Hippocampal formation (tissue), 2 donors: ENCODE measurements at regions not wholly inside any gene's neighbourhood (a gene's known extent, or its start where the extent isn't known, plus 50 kb on each side); places are given as distances from the start of the nearest gene placed in this dataset.

Experiments used
- DNase-seq, 2 donors: peaks; one replicate each; lab custom pipeline; 2025; lab: John Stamatoyannopoulos, UW

DNA sequence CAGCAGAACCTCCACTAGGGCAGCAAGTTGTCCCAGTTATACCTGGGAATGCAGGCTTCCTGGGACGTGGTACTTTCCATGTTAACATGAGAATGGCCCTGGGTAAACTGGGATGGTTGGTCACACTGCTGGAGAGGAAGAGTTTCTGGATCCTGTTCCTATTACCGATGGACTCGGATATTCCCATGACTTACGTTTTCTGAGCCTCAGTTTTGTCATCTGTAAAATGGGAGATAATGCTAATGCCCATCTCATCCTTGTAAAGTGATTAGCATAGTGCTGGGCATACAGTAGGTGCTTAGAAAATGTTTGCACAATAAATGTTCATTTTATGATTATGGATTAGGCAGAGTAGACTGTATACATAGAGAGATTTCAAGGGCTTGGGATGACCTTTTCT is 280.9 kb upstream of the EEF2KMT start:
- no peak for DNase-seq

GRCh38 chr16:5377280-5377898 is 279.8 kb upstream of the EEF2KMT start:
- DNase-seq = no peak

DNA sequence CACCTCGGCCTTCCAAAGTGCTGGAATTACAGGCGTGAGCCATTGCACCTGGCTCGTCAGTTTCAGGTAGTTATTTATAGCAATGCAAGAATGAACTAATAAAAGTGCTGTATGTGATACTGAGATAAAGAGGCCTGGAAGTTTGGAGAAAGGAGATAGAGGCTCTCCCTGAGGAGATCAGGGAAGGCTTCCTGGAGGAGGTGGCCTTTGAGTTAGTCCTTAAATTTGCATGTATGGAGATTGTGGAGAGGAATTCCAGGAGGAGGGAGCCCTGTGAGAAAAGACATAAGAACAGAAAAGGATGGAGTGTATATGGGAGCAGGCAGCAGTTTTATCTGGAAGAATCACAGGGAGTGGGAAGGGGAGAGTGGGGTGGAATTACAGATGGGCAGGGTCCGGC is 276.6 kb upstream of the EEF2KMT start:
- DNase-seq = no peak

DNA sequence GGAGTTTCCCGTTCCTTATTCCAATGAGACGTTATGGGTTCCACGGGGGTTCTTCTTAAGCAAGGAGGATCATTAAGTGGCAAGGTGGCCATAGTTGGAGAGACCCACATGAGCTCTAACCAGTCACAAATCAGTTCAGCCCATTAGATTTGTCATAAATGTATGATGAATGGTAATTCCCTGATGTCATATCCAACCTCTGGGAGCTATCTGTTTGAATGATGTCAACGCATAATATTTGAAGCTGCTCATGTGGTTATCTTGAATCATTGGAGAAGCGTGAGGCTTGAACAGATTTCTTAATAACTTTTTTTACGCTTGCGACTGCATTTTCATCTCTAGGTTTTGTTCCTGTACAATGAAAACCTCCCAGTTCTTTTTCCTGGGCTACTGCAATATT is 270.4 kb upstream of the EEF2KMT start:
- no peak for DNase-seq

DNA sequence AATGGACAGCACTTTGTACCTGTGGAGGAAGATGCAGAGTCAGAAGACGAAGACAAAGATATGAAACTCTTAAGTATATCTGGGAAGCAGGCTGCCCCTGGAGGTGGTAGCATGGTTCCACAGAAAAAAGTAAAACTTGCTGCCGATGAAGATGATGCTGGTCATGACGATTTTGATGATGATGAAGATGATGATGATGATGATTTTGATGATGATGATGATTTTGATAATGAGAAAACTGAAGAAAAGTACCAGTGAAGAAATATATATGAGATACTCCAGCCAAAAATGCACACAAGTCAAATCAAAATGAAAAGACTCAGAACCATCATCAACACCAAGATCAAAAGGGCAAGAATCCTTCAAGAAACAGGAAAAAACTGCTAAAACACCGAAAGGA is 268.5 kb upstream of the EEF2KMT start:
- no peak for DNase-seq

DNA sequence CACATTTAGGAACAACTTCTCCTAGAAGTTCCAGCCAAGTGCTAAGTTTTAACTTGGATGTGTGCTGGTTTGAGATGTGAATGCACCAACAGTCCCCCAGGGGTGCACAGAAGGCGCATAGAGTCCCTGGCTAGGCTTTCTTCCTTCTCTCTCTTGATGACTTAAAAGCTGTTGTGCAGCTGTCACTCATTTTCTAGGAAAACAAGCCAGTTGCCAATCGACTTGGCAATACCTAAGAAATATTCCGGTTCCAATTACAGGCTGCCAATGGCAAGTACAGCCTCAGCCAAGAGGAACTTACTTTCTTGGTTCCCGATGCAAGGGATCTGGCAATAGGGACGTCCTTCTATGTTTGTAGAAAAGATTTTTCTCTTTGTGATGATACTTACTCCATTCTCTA is 266.6 kb upstream of the EEF2KMT start:
- DNase-seq = no peak

DNA sequence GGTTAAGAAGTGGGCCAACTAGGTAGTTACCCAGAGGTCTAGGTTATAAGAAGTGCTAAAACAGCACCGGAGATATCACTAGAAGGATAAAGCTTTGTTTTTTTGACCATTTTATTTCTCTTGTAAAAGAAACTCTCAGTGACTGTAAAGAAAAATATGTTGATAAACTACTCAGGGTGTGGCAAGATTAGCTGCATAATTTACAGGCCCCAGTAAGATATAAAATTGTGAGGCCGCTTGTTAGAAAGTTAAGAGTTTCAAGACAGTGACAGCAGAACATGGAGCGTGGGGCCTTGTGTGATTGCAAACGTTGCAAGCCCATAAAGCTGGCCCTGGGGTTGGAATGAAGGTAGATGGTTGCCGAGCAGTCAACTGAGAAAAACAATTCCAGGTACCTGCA is 263.7 kb upstream of the EEF2KMT start:
- no peak for DNase-seq

DNA sequence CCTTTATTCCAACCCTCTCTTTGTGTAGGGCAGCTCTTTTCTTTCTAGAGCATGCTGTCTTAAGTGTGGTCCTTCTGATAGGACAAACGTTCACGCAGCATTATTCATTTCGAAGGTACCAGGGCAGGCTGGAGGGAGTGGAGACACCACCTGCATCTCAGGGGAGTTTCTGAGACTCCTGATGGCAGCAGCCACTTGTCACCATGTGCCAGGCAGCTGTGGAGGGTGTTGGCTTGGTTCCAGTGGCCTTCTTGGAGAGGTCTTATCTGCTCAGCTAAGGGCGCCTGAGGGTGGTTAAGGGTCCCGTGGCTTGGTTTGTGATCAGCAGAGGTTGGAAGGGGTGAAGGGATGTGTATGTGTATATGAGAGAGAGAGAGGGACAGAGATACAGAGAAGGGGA is 257.1 kb upstream of the EEF2KMT start:
- no peak for DNase-seq

- no peak for DNase-seq
These were observed 252.3 kb upstream of the EEF2KMT start for GRCh38 chr16:5349670-5350517.

DNA sequence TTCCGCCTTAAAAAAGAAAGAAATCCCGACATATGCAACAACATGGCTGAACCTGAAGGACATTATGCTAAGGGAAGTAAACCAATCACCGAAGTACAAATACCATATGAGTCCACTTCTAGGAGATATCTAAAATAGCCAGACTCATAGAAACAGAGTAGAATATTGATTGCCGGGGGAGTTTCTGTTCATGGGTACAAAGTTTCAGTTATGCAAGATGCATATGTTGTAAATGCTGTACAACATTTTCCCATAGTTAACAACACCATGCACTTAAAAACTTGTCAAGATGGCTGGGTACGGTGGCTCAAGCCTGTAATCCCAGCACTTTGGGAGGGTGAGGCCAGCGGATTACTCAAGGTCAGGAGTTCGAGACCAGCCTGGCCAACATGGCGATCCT is 251.5 kb upstream of the EEF2KMT start:
- no peak for DNase-seq

DNA sequence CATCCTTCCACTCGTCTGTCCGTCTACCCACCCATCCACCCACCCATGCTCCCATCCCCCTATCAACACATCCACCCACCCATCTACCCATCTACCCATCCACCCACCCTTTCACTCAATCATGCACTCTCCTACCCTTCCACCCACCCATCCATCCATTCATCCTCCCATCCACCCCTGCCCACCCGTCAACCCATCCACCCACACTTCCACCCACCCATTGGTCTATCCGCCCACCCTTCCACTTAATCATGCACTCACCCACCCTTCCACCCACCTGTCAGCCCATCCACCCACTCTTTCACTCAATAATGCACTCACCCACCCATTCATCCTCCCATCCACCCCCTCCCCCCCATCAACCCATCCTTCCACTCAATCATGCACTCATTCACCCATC is 250.0 kb upstream of the EEF2KMT start:
- DNase-seq = no peak

GRCh38 chr16:5336941-5337340 is 239.3 kb upstream of the EEF2KMT start:
- DNase-seq = no peak

DNA sequence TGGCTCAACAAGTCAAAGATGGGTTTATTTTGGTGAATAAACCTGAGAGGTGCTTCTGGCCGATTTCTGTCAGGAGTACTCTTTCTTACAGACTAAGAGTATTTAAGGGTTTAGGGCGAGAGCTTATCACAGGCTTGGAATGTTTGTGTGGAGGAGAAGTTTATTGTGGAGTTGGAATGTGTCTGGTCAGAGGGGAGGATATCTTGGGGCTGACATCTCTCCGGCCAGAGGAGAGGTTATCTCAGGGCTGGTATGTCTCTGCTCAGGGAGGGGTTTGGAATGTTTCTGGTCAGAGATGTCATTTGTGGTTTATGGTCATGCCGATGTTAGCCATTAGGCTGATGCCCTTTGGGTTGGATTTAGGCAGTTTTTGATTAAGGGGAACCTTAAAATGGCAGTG is 236.4 kb upstream of the EEF2KMT start:
- DNase-seq = no peak

- DNase-seq = no peak
These were observed 235.5 kb upstream of the EEF2KMT start for GRCh38 chr16:5333126-5333525.

GRCh38 chr16:5330058-5330457 is 232.5 kb upstream of the EEF2KMT start:
- no peak for DNase-seq

DNA sequence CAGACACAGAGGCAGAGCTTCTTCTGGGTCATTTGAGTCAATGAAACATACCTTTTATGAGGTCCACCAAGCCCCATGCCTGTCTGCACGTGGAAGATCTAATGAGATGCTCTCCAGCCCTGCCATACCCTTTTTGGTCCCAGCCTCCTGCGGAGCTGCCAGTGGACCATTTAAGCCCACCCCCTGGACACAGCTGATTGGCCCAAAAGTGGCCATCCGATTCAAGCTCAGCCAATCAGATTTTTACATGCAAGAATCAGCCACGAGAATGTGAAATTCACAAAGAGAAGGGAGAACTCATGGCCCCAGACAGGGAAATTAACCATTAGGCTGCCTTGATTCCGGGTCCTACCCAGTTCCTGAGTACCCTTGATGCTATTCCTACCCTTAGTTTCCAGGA is 231.0 kb upstream of the EEF2KMT start:
- DNase-seq = no peak

DNA sequence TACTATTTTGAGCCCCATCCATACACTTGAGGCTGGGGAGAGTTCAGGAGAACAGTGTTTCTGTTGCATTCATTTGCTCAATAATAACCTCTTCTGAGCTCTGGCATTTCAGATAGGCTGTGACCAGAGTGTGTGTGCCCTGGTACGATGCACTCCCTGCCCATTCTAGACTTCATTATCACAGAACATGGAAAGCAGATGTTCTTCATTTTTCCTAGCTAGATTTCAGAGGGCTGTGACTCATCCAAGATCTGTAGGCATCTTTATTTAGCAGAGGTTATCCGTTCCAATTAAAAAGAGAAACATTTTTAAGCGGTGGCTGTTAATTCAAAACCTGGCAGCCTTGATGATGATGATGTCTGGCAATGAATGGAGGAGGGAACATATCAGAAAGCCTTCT is 228.8 kb upstream of the EEF2KMT start:
- DNase-seq = no peak

DNA sequence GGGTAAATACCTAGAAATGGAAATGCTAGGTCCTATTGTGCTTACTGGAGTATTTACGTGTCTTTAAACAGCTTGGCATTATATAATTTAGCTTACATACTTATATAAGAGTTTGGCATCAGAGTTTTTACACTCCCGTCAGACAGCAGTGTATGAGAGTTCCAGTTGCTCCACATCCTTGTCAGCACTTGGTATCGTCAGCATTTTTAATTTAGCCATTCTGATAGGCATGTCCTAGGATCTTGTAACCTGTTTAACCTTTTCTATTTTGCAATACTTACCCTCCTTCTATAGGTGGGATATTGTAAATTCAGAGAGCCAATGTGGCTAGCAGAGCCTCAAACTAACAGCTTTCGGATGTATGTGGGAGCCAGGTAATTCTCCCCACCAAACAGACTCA is 228.3 kb upstream of the EEF2KMT start:
- DNase-seq = no peak

DNA sequence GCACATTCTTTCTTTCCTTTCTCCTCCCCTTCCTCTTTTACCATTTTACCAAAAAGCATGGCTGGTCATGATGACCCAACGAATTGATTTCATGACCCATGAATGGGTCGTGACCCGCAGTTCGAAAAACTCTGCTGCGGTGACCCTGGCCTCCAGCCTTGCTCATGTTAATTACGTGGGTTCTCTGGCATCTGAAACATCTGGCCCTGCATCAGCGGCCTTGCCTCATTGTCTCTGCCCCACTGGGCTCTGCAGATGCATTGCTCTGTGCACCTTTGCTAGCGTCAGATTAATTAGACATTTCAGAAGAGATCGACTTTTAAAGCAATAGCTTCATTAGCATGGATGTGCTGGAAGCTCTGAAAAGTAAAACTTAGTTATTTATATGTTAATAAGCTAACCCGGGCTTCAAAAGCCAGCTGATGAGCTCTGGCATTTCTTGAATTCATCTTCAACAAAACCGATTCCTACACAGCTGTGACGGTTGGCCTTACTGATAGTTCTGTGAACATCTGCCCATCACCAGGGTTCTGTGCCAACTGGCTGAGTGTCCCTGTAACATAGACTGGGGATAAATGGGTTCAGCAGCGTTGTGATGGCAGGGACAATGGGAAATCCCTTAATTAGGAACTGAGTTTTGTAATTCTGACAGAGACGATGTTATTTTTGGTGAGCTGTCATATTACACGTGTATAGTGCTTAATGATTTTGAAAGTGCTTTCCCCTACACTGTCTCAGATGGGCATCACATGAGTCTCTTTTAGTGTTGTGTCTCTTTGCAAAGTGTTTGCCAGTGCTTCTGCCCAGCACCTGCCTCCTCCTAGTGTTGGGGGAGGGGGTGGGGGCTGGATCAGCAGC is 225.9 kb upstream of the EEF2KMT start:
- no peak for DNase-seq

DNA sequence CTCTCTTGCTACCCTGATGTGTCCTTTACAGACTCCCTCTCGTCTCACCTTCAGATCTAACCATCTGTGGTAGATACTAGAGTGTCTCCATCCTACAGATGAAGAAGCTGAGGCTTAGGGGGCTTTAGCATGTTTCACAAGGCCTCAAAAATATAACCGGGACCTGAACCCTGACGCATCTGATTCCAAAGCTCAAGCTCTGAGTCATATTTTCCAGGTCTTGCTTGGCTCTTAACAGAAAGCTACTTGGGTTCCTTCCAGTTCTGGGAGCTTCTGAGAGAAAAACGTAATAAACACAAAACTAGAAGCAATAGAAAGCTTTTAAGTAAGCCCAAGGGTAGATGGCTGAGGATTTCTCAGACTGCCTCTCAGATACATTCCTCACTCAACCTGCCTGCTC is 224.3 kb upstream of the EEF2KMT start:
- DNase-seq = no peak

- no peak for DNase-seq
These were observed 222.2 kb upstream of the EEF2KMT start for GRCh38 chr16:5319799-5320198.

DNA sequence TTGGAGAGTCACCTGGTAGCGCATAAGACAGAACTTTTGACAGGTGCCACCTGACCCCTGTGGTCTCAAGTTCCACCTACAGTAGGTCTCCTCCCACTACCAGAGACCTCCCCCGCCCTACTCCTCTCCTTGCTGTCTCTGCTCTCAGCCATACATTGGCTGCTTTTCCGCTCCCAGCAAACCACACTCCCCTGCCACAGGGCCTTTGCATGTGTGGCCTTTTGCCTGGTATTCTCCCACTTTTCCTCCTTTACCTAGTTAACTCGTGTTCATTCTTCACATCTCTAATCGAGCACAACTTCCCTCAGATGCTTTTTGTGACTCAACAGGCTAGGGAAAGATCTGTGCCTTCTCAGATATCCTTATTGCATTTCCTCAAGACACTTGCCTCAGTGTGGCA is 218.3 kb upstream of the EEF2KMT start:
- no peak for DNase-seq

DNA sequence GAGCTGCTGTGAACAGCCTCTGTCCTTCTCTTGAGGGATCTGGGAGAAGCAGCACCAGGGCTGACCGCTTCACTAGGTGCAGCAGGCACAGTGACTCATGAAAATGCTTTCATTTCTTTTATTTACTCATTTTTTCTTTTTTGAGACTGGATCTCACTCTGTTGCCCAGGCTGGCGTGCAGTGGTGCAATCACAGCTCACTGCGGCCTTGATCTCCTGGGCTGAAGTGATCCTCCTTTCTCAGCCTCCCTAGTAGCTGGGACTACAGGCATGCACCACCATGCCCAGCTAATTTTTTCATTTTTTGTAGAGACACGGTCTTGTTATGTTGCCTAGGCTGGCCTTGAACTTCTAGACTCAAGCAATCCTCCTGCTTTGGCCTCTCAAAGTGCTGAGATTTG is 216.8 kb upstream of the EEF2KMT start:
- DNase-seq = no peak
